ENCODE measurements at regions not wholly inside any gene's neighbourhood (a gene's known extent, or its start where the extent isn't known, plus 50 kb on each side); places are given as distances from the start of the nearest gene placed in this dataset.

DNA sequence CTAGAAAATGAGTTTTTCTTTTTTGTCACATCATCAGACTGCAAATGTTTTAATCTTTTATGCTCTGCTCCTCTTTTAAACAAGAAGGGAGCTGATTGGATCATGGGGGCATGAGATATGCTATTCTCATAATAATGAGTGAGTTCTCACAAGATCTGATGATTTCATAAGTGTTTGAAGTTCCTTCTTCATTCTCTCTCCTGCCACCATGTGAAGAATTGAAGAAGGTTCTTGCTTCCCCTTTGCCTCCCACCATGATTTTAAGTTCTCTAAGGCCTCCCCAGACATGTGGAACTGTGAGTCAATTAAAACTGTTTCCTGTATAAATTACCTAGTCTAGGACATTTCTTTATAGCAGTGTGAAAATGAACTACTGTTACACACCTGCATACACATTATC, 218.2 kb downstream of the NRIP1 start:
- no peaks in the 10 kb centered on the region for H3K36me3 ChIP-seq
- intact Hi-C loops (cut with DNase I): no loop called here
- no peak overlapping the region for H3K27ac ChIP-seq
- H3K9me3 ChIP-seq: no peaks in the 10 kb centered on the region
- no peaks in the 10 kb centered on the region for H3K27me3 ChIP-seq (replicated peaks; ENCODE audit: insufficient read depth)
- DNase-seq (ENCODE audit: low spot score): no peak
- TF ChIP-seq POLR2A (IDR thresholded peaks at IDR 0.05): no peak
- no peak for TF ChIP-seq POLR2AphosphoS5 (IDR thresholded peaks at IDR 0.05)
- no peak for TF ChIP-seq CTCF (IDR thresholded peaks at IDR 0.05)
- no peaks in the 10 kb centered on the region for H3K4me1 ChIP-seq (replicated peaks)
- H3K4me3 ChIP-seq: no peak overlapping the region

GRCh38 chr21:14844001-14844400, 220.8 kb downstream of the NRIP1 start:
- Histone ChIP-seq H3K4me3 (no peak overlapping the region), H3K4me1 (replicated peaks) (no peaks in the 10 kb centered on the region), H3K27ac (no peak overlapping the region), H3K9me3 (no peaks in the 10 kb centered on the region), H3K36me3 (no peaks in the 10 kb centered on the region), H3K27me3 (replicated peaks; ENCODE audit: insufficient read depth) (no peaks in the 10 kb centered on the region)
- intact Hi-C loops (cut with DNase I): no loop called here
- TF ChIP-seq POLR2A (IDR thresholded peaks at IDR 0.05): no peak
- no peak for TF ChIP-seq CTCF (IDR thresholded peaks at IDR 0.05)
- no peak for TF ChIP-seq POLR2AphosphoS5 (IDR thresholded peaks at IDR 0.05)
- no peak for DNase-seq (ENCODE audit: low spot score)

- Histone ChIP-seq H3K27me3 (replicated peaks; ENCODE audit: insufficient read depth) (no peaks in the 10 kb centered on the region), H3K4me3 (no peak overlapping the region), H3K36me3 (no peaks in the 10 kb centered on the region), H3K4me1 (replicated peaks) (no peaks in the 10 kb centered on the region), H3K27ac (no peak overlapping the region), H3K9me3 (no peaks in the 10 kb centered on the region)
- intact Hi-C loops (cut with DNase I): no loop called here
- no peak for TF ChIP-seq CTCF (IDR thresholded peaks at IDR 0.05)
- TF ChIP-seq POLR2AphosphoS5 (IDR thresholded peaks at IDR 0.05): no peak
- TF ChIP-seq POLR2A (IDR thresholded peaks at IDR 0.05): no peak
- no peak for DNase-seq (ENCODE audit: low spot score)
- WGBS: 56% methylated on average over 3 of the region's 3 CpGs
These were observed 222.2 kb downstream of the NRIP1 start for GRCh38 chr21:14842601-14843000.

GRCh38 chr21:14841511-14842472, 223.0 kb downstream of the NRIP1 start:
- intact Hi-C loops (cut with DNase I): no loop called here
- 96% methylated on average over 51 of the region's 51 CpGs for WGBS
- H3K27ac ChIP-seq: no peak overlapping the region
- no peaks in the 10 kb centered on the region for H3K36me3 ChIP-seq
- H3K4me3 ChIP-seq: no peak overlapping the region
- no peak for TF ChIP-seq POLR2A (IDR thresholded peaks at IDR 0.05)
- no peak for TF ChIP-seq CTCF (IDR thresholded peaks at IDR 0.05)
- TF ChIP-seq POLR2AphosphoS5 (IDR thresholded peaks at IDR 0.05): no peak
- no peaks in the 10 kb centered on the region for H3K4me1 ChIP-seq (replicated peaks)
- H3K27me3 ChIP-seq (replicated peaks; ENCODE audit: insufficient read depth): no peaks in the 10 kb centered on the region
- DNase-seq (ENCODE audit: low spot score): no peak
- no peaks in the 10 kb centered on the region for H3K9me3 ChIP-seq

DNA sequence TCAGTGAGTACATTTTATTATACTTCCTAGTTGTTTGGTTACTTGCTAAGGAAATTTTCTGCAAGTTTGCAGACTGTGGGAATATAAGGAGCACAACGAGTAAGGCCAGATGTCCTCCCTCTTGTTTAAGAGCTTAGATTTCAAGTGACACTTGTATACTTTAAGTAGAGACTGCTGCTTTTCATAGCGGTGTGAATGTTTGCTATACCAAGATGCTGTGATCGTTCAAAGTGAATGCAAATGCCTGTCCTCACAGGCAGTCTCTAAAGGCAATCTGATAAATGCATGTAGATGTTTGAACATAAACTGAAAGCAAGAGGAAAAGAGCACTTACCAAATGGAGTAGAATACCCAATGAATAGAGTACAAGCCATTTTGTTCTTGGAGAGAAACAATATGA, 226.4 kb downstream of the NRIP1 start:
- no peak for TF ChIP-seq CTCF (IDR thresholded peaks at IDR 0.05)
- TF ChIP-seq POLR2A (IDR thresholded peaks at IDR 0.05): no peak
- TF ChIP-seq POLR2AphosphoS5 (IDR thresholded peaks at IDR 0.05): no peak
- DNase-seq (ENCODE audit: low spot score): no peak
- Histone ChIP-seq H3K27ac (no peak overlapping the region), H3K4me3 (no peak overlapping the region), H3K4me1 (replicated peaks) (no peaks in the 10 kb centered on the region), H3K9me3 (no peaks in the 10 kb centered on the region), H3K36me3 (no peaks in the 10 kb centered on the region), H3K27me3 (replicated peaks; ENCODE audit: insufficient read depth) (no peaks in the 10 kb centered on the region)
- intact Hi-C loops (cut with DNase I): no loop called here
- 19% methylated on average over 3 of the region's 3 CpGs for WGBS

Measured in prostate gland (tissue), 2 donors.